Chondrocyte (in vitro differentiated cells): ENCODE measurements at regions not wholly inside any gene's neighbourhood (a gene's known extent, or its start where the extent isn't known, plus 50 kb on each side); places are given as distances from the start of the nearest gene placed in this dataset.
"Not testable (repeated sequence)": the region's sequence is repeated elsewhere in the genome, so short reads cannot be mapped to it uniquely, and the experiment has no call there.

Source experiments
- DNase-seq: peaks from one replicate; pipeline ENCODE4 v3.0.0; 2021; ENCODE audit warnings: mixed read lengths, low spot score
- H3K27ac Mint-ChIP-seq: one replicate; pipeline ENCODE4 v1.8.0; 2021; ENCODE audit warnings: mild to moderate bottlenecking, moderate library complexity, mixed read lengths; ENCODE audit not compliant: unreplicated experiment
- H3K27me3 Mint-ChIP-seq: 2 replicates; pipeline ENCODE4 v1.8.0; 2021; ENCODE audit warnings: low read depth, mixed read lengths
- H3K36me3 Mint-ChIP-seq: 2 replicates; pipeline ENCODE4 v1.8.0; 2021; ENCODE audit warnings: low read depth, mixed read lengths
- H3K4me1 Mint-ChIP-seq: 2 replicates; pipeline ENCODE4 v1.8.0; 2021; ENCODE audit warnings: low read depth, mild to moderate bottlenecking, mixed read lengths
- H3K4me3 Mint-ChIP-seq: one replicate; pipeline ENCODE4 v1.8.0; 2021; ENCODE audit warnings: mild to moderate bottlenecking, moderate library complexity, mixed read lengths; ENCODE audit not compliant: unreplicated experiment
- H3K9me3 Mint-ChIP-seq: 2 replicates; pipeline ENCODE4 v1.8.0; 2021; ENCODE audit warnings: low read depth, mixed read lengths
- CTCF ChIP-seq: fragments of 200-600 bp; sonication (generic); IDR thresholded peaks from 2 replicates; pipeline ENCODE4 v1.5.0; 2021; ENCODE audit warnings: antibody characterized with exemption, mild to moderate bottlenecking, moderate library complexity

- DNase-seq, H3K36me3 Mint-ChIP-seq, H3K4me3 Mint-ChIP-seq, H3K9me3 Mint-ChIP-seq, H3K27me3 Mint-ChIP-seq, H3K4me1 Mint-ChIP-seq, H3K27ac Mint-ChIP-seq: not testable (repeated sequence)
These were observed 65.0 kb upstream of the IKBKE start for GRCh38 chr1:206405282-206405681.

- H3K36me3 Mint-ChIP-seq, H3K9me3 Mint-ChIP-seq, H3K27ac Mint-ChIP-seq, H3K4me1 Mint-ChIP-seq, H3K4me3 Mint-ChIP-seq, DNase-seq, H3K27me3 Mint-ChIP-seq: not testable (repeated sequence)
These were observed 61.6 kb upstream of the IKBKE start for GRCh38 chr1:206408371-206409288.

- no peak for TF ChIP-seq CTCF
- Mint-ChIP-seq H3K27ac (no peak overlapping the region), H3K9me3 (no peaks in the 10 kb centered on the region), H3K36me3 (peaks cover 5% of the 10 kb centered on the region), H3K4me1 (no peaks in the 10 kb centered on the region), H3K4me3 (no peak overlapping the region), H3K27me3 (no peaks in the 10 kb centered on the region)
- DNase-seq, result no peak
These were observed 59.0 kb upstream of the IKBKE start for GRCh38 chr1:206411321-206411720.

GRCh38 chr1:206415942-206416341 lies 54.3 kb upstream of the IKBKE start:
- no peak overlapping the region for H3K27ac Mint-ChIP-seq
- no peaks in the 10 kb centered on the region for H3K9me3 Mint-ChIP-seq
- H3K27me3 Mint-ChIP-seq, result no peaks in the 10 kb centered on the region
- TF ChIP-seq CTCF, result no peak
- no peak overlapping the region for H3K4me3 Mint-ChIP-seq
- H3K4me1 Mint-ChIP-seq, result peaks cover 11% of the 10 kb centered on the region
- peaks cover 14% of the 10 kb centered on the region for H3K36me3 Mint-ChIP-seq
- no peak for DNase-seq

- H3K9me3 Mint-ChIP-seq, result no peaks in the 10 kb centered on the region
- no peak for DNase-seq
- TF ChIP-seq CTCF, result no peak
- no peak overlapping the region for H3K27ac Mint-ChIP-seq
- H3K4me3 Mint-ChIP-seq, result no peak overlapping the region
- H3K4me1 Mint-ChIP-seq, result peaks cover 11% of the 10 kb centered on the region
- H3K27me3 Mint-ChIP-seq, result no peaks in the 10 kb centered on the region
- H3K36me3 Mint-ChIP-seq, result peaks cover 19% of the 10 kb centered on the region
These were observed 52.3 kb upstream of the IKBKE start for GRCh38 chr1:206417774-206418614.

GRCh38 chr1:206419250-206419649 lies 51.0 kb upstream of the IKBKE start:
- peaks cover 11% of the 10 kb centered on the region for H3K4me1 Mint-ChIP-seq
- no peak for TF ChIP-seq CTCF
- H3K4me3 Mint-ChIP-seq, result no peak overlapping the region
- no peak for DNase-seq
- no peaks in the 10 kb centered on the region for H3K27me3 Mint-ChIP-seq
- peak overlapping the region; percentile 7 for H3K27ac Mint-ChIP-seq
- no peaks in the 10 kb centered on the region for H3K9me3 Mint-ChIP-seq
- peaks cover 23% of the 10 kb centered on the region for H3K36me3 Mint-ChIP-seq
